Fibroblast of lung (primary cell): ENCODE measurements at regions not wholly inside any gene's neighbourhood (a gene's known extent, or its start where the extent isn't known, plus 50 kb on each side); places are given as distances from the start of the nearest gene placed in this dataset.

Source experiments
- DNase-seq, 2 donors: peaks; one replicate each; pipeline versions ENCODE4 v3.0.0 to v3.0.0-alpha.2; 2010; ENCODE audit warnings: low read depth in 2 of 2
- H2AFZ ChIP-seq: 2 replicates; pipeline ENCODE4 v1.5.1; 2012; ENCODE audit warnings: low read length, control low read depth, inconsistent platforms
- H3K27ac ChIP-seq: 2 replicates; pipeline ENCODE4 v1.5.1; 2011; ENCODE audit warnings: low read length, control low read depth; ENCODE audit not compliant: insufficient read depth
- H3K27me3 ChIP-seq: 2 replicates; pipeline ENCODE4 v1.5.1; 2011; ENCODE audit warnings: mild to moderate bottlenecking, low read length; ENCODE audit not compliant: control insufficient read depth, insufficient read depth
- H3K36me3 ChIP-seq: 2 replicates; pipeline ENCODE4 v1.5.1; 2011; ENCODE audit warnings: low read length; ENCODE audit not compliant: control insufficient read depth, insufficient read depth
- H3K4me1 ChIP-seq: 2 replicates; pipeline ENCODE4 v1.5.1; 2011; ENCODE audit warnings: low read length; ENCODE audit not compliant: control insufficient read depth, insufficient read depth; ENCODE audit errors: extremely low read depth
- H3K4me2 ChIP-seq: 2 replicates; pipeline ENCODE4 v1.5.1; 2011; ENCODE audit warnings: low read length, control low read depth; ENCODE audit not compliant: insufficient read depth; ENCODE audit errors: extremely low read depth
- H3K4me3 ChIP-seq, 4 experiments: fragments of 200-600 bp in 1 of 4; sonication (generic) in 1 of 4; replicated peaks in 1 of 4; 2 replicates each; pipeline ENCODE4 v1.5.1; 2011 to 2016; ENCODE audit warnings: low read length in 4 of 4, low read depth in 3 of 4, mild to moderate bottlenecking in 3 of 4, control low read depth in 2 of 4, inconsistent platforms in 1 of 4, mixed read lengths in 1 of 4; ENCODE audit not compliant: insufficient read depth in 1 of 4; ENCODE audit errors: control extremely low read depth in 1 of 4
- H3K79me2 ChIP-seq: 2 replicates; pipeline ENCODE4 v1.5.1; 2012; ENCODE audit warnings: mild to moderate bottlenecking, low read length, inconsistent platforms; ENCODE audit not compliant: control insufficient read depth, insufficient read depth
- H3K9ac ChIP-seq: 2 replicates; pipeline ENCODE4 v1.5.1; 2011; ENCODE audit warnings: mild to moderate bottlenecking, low read length, control low read depth; ENCODE audit not compliant: insufficient read depth
- H3K9me3 ChIP-seq: 2 replicates; pipeline ENCODE4 v1.5.1; 2012; ENCODE audit warnings: low read depth, low read length; ENCODE audit not compliant: control insufficient read depth, insufficient read depth
- H4K20me1 ChIP-seq: 2 replicates; pipeline ENCODE4 v1.5.1; 2011; ENCODE audit warnings: low read length; ENCODE audit not compliant: control insufficient read depth, insufficient read depth; ENCODE audit errors: extremely low read depth
- CTCF ChIP-seq, 2 donors: IDR thresholded peaks in 1 of 2; conservative IDR thresholded peaks in 1 of 2; 1 replicate in 1 of 2; 2 replicates in 1 of 2; pipeline ENCODE4 v1.5.1; 2011 to 2012; ENCODE audit warnings: low read length in 2 of 2, control low read depth in 1 of 2, inconsistent platforms in 1 of 2, low read depth in 1 of 2, mild to moderate bottlenecking in 1 of 2
- EZH2 ChIP-seq: IDR thresholded peaks from 2 replicates; pipeline ENCODE4 v1.5.1; 2012; ENCODE audit warnings: low read length, control low read depth, mild to moderate bottlenecking; ENCODE audit errors: missing control alignments

GRCh38 chr12:98352835-98353234 lies 162.6 kb upstream of the TMPO start:
- no peak overlapping the region for H3K4me2 ChIP-seq
- DNase-seq, result peak in 1 of 2 donors; percentile 67
- no peak overlapping the region for H2AFZ ChIP-seq

GRCh38 chr12:98354520-98355035 lies 160.8 kb upstream of the TMPO start:
- no peaks in the 10 kb centered on the region for H3K36me3 ChIP-seq
- no peak overlapping the region for H3K9ac ChIP-seq
- no peak overlapping the region for H2AFZ ChIP-seq
- no peak overlapping the region for H3K4me2 ChIP-seq
- H3K9me3 ChIP-seq, result no peaks in the 10 kb centered on the region
- H3K4me3 ChIP-seq, result no peak overlapping the region
- peak in 1 of 2 donors; percentile 34 for DNase-seq
- H3K4me1 ChIP-seq, result no peaks in the 10 kb centered on the region
- no peaks in the 10 kb centered on the region for H3K27me3 ChIP-seq
- no peaks in the 10 kb centered on the region for H4K20me1 ChIP-seq
- H3K27ac ChIP-seq, result no peak overlapping the region
- no peaks in the 10 kb centered on the region for H3K79me2 ChIP-seq
- TF ChIP-seq EZH2 (no peak), CTCF (conservative IDR thresholded peaks at IDR 0.05 in 1 of 2, IDR thresholded peaks at IDR 0.05 in 1 of 2; ENCODE audit: low read depth in 1 of 2, low read length in 2 of 2) (no peak)

More at GRCh38 chr12:98352835-98353234, 162.6 kb upstream of the TMPO start:
- H3K9me3 ChIP-seq, result no peaks in the 10 kb centered on the region
- no peaks in the 10 kb centered on the region for H3K27me3 ChIP-seq
- H3K27ac ChIP-seq, result no peak overlapping the region
- TF ChIP-seq CTCF (conservative IDR thresholded peaks at IDR 0.05 in 1 of 2, IDR thresholded peaks at IDR 0.05 in 1 of 2; ENCODE audit: low read depth in 1 of 2, low read length in 2 of 2) (no peak), EZH2 (no peak)
- H3K4me3 ChIP-seq, result no peak overlapping the region
- H3K9ac ChIP-seq, result no peak overlapping the region
- H4K20me1 ChIP-seq, result no peaks in the 10 kb centered on the region
- H3K36me3 ChIP-seq, result no peaks in the 10 kb centered on the region
- H3K4me1 ChIP-seq, result no peaks in the 10 kb centered on the region
- H3K79me2 ChIP-seq, result no peaks in the 10 kb centered on the region

GRCh38 chr12:98355322-98355721 lies 160.1 kb upstream of the TMPO start:
- Histone ChIP-seq H3K4me3 (no peak overlapping the region), H3K79me2 (no peaks in the 10 kb centered on the region), H3K27me3 (no peaks in the 10 kb centered on the region), H2AFZ (no peak overlapping the region), H4K20me1 (no peaks in the 10 kb centered on the region), H3K4me1 (no peaks in the 10 kb centered on the region), H3K4me2 (no peak overlapping the region), H3K36me3 (no peaks in the 10 kb centered on the region), H3K9me3 (no peaks in the 10 kb centered on the region), H3K27ac (no peak overlapping the region), H3K9ac (no peak overlapping the region)
- TF ChIP-seq CTCF (conservative IDR thresholded peaks at IDR 0.05 in 1 of 2, IDR thresholded peaks at IDR 0.05 in 1 of 2; ENCODE audit: low read depth in 1 of 2, low read length in 2 of 2) (no peak), EZH2 (no peak)
- DNase-seq, result peak in 1 of 2 donors; percentile 79
